Urinary bladder (tissue), 3 donors: ENCODE measurements at regions not wholly inside any gene's neighbourhood (a gene's known extent, or its start where the extent isn't known, plus 50 kb on each side); places are given as distances from the start of the nearest gene placed in this dataset.

ENCODE experiments used
- DNase-seq: peaks from one replicate; pipeline ENCODE4 v3.0.0-alpha.2; 2015; ENCODE audit errors: extremely low spot score
- H3K27ac ChIP-seq: one replicate; pipeline ENCODE4 v1.5.1; 2013; ENCODE audit warnings: low read depth, mild to moderate bottlenecking, moderate library complexity
- H3K36me3 ChIP-seq: one replicate; pipeline ENCODE4 v1.6.1; 2013; ENCODE audit warnings: mild to moderate bottlenecking, moderate library complexity; ENCODE audit not compliant: insufficient read depth
- H3K4me1 ChIP-seq: one replicate; pipeline ENCODE4 v1.6.1; 2013; ENCODE audit warnings: mild to moderate bottlenecking, moderate library complexity; ENCODE audit not compliant: insufficient read depth
- H3K4me3 ChIP-seq: one replicate; pipeline ENCODE4 v1.5.1; 2013; ENCODE audit warnings: low read depth, low read length
- WGBS: extraction: QIAGEN DNeasy Blood & Tissue Kit; methylation state at CpG from one replicate; pipeline ENCODE4 v1.1.7; 2013; 5-methylcytosine and 5-hydroxymethylcytosine counted together
- donor health status: healthy with polysubstance abuse.
- donor health status: healthy.

- Histone ChIP-seq H3K4me3 (no peak overlapping the region), H3K4me1 (no peaks in the 10 kb centered on the region), H3K27ac (no peak overlapping the region), H3K36me3 (no peaks in the 10 kb centered on the region)
- no peak for DNase-seq
- WGBS, result 77% methylated on average over 4 of the region's 4 CpGs
These were observed 221.8 kb upstream of the ESRRG start for GRCh38 chr1:216944864-216945510.

GRCh38 chr1:216937491-216937890, 214.3 kb upstream of the ESRRG start:
- Histone ChIP-seq H3K4me1 (peaks cover 2% of the 10 kb centered on the region), H3K4me3 (no peak overlapping the region), H3K36me3 (no peaks in the 10 kb centered on the region), H3K27ac (no peak overlapping the region)
- WGBS, result 14% methylated on average over 1 of the region's 1 CpG
- no peak for DNase-seq

DNA sequence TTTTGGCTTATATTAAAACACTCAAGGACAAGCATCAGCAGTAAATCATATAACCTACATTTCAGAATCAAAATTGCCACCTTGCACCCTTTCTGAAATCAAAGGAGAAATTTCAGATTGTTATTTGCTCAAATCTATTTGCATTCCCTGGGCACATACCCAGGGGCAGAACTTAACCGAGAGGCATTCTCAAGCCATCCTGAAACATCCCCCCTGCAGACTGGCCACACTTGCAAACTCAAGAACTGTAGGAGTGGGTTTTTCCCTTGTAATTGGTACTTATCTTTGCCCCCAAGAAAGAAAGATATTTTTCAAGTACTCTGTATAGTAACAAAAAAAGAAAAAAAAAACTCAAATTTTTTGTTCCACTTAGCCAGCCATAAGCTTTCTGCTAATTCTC, 213.6 kb upstream of the ESRRG start:
- H3K4me3 ChIP-seq, result no peak overlapping the region
- no peak for DNase-seq
- 95% methylated on average over 1 of the region's 1 CpG for WGBS
- peaks cover 2% of the 10 kb centered on the region for H3K4me1 ChIP-seq
- no peaks in the 10 kb centered on the region for H3K36me3 ChIP-seq
- no peak overlapping the region for H3K27ac ChIP-seq

DNA sequence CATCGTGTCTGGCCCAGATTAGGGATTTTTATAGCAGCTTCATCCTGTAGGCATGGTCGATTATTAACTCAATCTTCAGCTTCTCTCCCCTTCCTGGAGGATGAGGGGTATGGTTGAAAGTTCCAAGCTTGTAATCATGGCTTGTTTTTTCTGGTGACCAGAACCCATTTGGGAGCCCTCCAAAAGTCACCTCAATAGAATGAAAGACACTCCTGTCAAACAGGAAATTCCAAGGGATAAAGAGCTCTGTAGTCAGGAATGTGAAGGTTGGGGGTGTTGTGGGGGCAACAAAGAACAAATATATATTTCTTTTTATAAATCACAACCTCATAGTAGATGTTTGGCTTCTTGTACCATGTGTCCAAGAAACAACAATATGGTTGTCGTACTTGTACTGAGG, 212.7 kb upstream of the ESRRG start:
- no peak overlapping the region for H3K4me3 ChIP-seq
- H3K36me3 ChIP-seq, result no peaks in the 10 kb centered on the region
- 58% methylated on average over 3 of the region's 3 CpGs for WGBS
- peaks cover 2% of the 10 kb centered on the region for H3K4me1 ChIP-seq
- no peak overlapping the region for H3K27ac ChIP-seq
- no peak for DNase-seq

DNA sequence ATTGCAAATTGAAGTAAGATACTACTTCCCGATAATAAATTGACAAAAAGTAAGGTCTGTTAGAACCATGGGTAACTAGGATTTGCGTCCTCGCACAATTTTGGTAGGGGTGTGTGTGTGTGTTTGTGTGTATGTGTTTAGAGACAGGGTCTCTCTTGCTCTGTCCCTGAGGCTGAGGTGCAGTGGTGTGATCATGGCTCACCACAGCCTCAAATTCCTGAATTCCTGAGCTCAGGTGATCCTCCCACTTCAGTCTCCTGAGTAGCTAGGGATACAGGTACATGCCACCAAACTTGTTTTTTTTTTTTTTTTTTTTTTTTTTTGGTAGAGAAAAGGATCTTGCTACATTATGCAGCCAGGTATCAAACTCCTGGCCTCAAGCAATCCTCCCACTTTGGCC, 209.2 kb upstream of the ESRRG start:
- over 99% methylated on average over 3 of the region's 3 CpGs for WGBS
- no peak for DNase-seq
- Histone ChIP-seq H3K4me1 (peaks cover 2% of the 10 kb centered on the region), H3K4me3 (no peak overlapping the region), H3K27ac (no peak overlapping the region), H3K36me3 (no peaks in the 10 kb centered on the region)

GRCh38 chr1:216929870-216930582, 206.8 kb upstream of the ESRRG start:
- no peak for DNase-seq
- 86% methylated on average over 2 of the region's 2 CpGs for WGBS
- Histone ChIP-seq H3K36me3 (no peaks in the 10 kb centered on the region), H3K4me1 (no peaks in the 10 kb centered on the region), H3K27ac (no peak overlapping the region), H3K4me3 (no peak overlapping the region)

- no peak for DNase-seq
- H3K36me3 ChIP-seq, result no peaks in the 10 kb centered on the region
- no peak overlapping the region for H3K4me3 ChIP-seq
- 95% methylated on average over 6 of the region's 6 CpGs for WGBS
- H3K27ac ChIP-seq, result no peak overlapping the region
- no peaks in the 10 kb centered on the region for H3K4me1 ChIP-seq
These were observed 204.4 kb upstream of the ESRRG start for GRCh38 chr1:216927633-216928032.

GRCh38 chr1:216926720-216927510, 203.7 kb upstream of the ESRRG start:
- WGBS, result 54% methylated on average over 11 of the region's 11 CpGs

DNA sequence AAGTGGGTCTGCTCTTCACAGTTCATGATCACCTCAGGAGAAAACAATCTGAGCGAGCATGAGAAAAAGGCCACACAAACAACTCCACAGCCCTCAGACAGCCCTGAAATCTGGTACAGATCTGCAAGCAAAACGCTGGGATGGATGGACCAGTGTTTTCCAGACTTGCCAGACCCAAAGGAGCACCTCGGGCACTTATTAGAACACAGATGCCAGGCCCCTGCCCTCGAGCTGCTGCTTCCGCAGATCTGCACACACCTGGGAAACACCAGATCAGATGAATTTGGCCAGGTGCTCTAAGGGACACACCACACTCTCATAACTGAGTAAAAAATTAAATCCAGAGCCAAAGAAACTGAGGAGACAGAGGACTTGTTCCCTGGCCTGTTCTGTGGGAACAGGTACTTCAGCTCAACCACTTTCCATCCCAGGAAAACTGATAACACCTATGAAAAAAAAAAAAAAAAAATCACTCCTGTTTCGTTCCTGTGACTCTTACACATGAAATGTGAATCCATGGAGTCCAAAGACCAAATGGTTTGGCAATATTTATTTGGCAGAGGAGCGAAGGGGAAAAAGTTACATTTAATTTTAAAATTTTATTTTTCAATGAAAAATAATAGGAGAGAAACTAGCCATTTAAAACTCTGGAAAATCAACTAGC, 202.9 kb upstream of the ESRRG start:
- WGBS, result 88% methylated on average over 7 of the region's 7 CpGs
- no peak for DNase-seq
- H3K36me3 ChIP-seq, result no peaks in the 10 kb centered on the region

More at GRCh38 chr1:216926720-216927510, 203.7 kb upstream of the ESRRG start:
- Histone ChIP-seq H3K27ac (no peak overlapping the region), H3K36me3 (no peaks in the 10 kb centered on the region), H3K4me1 (no peaks in the 10 kb centered on the region), H3K4me3 (no peak overlapping the region)
- DNase-seq, result no peak

DNA sequence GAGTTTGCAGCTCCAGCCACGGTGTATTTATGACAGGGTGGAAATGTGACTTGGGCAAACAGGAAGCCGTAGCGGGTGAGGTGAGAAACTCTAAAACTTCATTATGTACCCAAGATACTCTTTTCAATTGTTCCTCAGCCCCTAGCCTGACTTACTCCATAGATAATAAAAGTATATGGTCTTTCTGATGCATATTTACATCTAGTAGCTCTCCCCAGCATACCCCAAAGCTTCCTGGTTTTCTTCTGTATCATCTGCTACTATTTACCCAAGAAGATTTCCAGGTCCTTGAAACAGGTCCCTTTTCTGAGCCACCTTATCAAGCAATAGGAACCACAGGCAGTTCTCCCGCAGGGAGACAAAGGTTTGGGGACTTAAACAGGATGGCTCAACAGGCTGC, 201.5 kb upstream of the ESRRG start:
- no peaks in the 10 kb centered on the region for H3K4me1 ChIP-seq
- no peak overlapping the region for H3K27ac ChIP-seq
- 76% methylated on average over 4 of the region's 4 CpGs for WGBS
- no peaks in the 10 kb centered on the region for H3K36me3 ChIP-seq
- no peak for DNase-seq
- no peak overlapping the region for H3K4me3 ChIP-seq

More for the DNA sequence above, 202.9 kb upstream of the ESRRG start:
- Histone ChIP-seq H3K4me1 (no peaks in the 10 kb centered on the region), H3K27ac (no peak overlapping the region), H3K4me3 (no peak overlapping the region)

DNA sequence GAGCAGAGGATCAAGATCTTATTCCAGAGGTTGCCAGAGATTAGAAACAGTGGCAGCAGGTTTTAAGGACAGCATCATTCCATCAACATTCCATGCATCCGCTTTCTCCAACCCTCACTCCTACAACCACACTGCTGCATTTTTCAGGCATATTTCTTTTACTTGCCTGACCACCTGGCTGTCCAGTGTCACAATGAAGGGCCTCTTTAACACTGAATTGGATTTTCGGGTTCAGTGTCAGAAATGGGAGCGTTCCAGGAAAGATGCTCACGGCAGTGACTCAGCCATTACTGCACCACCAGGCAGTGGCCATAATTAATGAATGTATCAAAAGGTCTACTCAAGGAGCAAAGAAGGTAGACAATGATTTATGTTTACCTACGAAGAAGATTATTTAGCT, 200.4 kb upstream of the ESRRG start:
- WGBS, result 97% methylated on average over 5 of the region's 5 CpGs
- no peaks in the 10 kb centered on the region for H3K4me1 ChIP-seq
- no peak for DNase-seq

DNA sequence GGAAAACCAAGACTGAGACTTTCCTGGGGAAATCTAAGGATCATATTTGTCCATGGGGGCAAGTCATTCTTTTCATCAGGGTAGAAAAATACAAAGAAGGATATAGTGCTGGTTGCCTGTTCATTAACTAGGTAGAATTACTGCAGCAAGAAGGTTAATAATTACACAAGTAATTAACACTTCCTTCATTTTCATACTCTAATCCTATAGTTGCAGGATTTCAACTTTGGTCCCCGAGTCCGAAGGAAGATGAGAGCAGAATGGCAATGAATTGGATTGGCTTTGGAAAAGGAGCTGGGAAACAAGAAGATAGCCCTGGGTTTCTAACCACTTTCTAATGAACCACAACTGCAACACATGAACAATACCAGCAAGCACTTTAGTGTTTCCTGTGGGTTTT, 199.2 kb upstream of the ESRRG start:
- no peak for DNase-seq

More for the DNA sequence above, 200.4 kb upstream of the ESRRG start:
- Histone ChIP-seq H3K4me3 (no peak overlapping the region), H3K27ac (no peak overlapping the region), H3K36me3 (no peaks in the 10 kb centered on the region)

GRCh38 chr1:216921866-216922265, 198.6 kb upstream of the ESRRG start:
- no peak for DNase-seq
- WGBS, result 97% methylated on average over 3 of the region's 3 CpGs
- Histone ChIP-seq H3K36me3 (no peaks in the 10 kb centered on the region), H3K27ac (no peak overlapping the region), H3K4me3 (no peak overlapping the region), H3K4me1 (no peaks in the 10 kb centered on the region)

More for the DNA sequence above, 199.2 kb upstream of the ESRRG start:
- Histone ChIP-seq H3K4me3 (no peak overlapping the region), H3K27ac (no peak overlapping the region), H3K4me1 (no peaks in the 10 kb centered on the region), H3K36me3 (no peaks in the 10 kb centered on the region)
- 94% methylated on average over 2 of the region's 2 CpGs for WGBS
